Colonic mucosa (tissue), 4 donors: ENCODE measurements at regions not wholly inside any gene's neighbourhood (a gene's known extent, or its start where the extent isn't known, plus 50 kb on each side); places are given as distances from the start of the nearest gene placed in this dataset.

Experiments used
- DNase-seq: peaks from one replicate; pipeline ENCODE4 v3.0.0-alpha.2; 2020
- H3K27ac ChIP-seq: fragments of 200-600 bp; one replicate; pipeline ENCODE4 v1.8.0; 2021
- H3K27me3 ChIP-seq: fragments of 200-600 bp; one replicate; pipeline ENCODE4 v1.8.0; 2021
- H3K36me3 ChIP-seq: fragments of 200-600 bp; one replicate; pipeline ENCODE4 v1.8.0; 2021
- H3K4me1 ChIP-seq: fragments of 200-600 bp; one replicate; pipeline ENCODE4 v1.8.0; 2021; ENCODE audit warnings: mild to moderate bottlenecking
- H3K4me3 ChIP-seq: fragments of 200-600 bp; one replicate; pipeline ENCODE4 v1.8.0; 2021
- H3K9ac ChIP-seq, 2 donors: one replicate each; pipeline ENCODE4 v1.7.0; 2013; ENCODE audit warnings: control low read depth in 2 of 2, low read depth in 2 of 2, low read length in 2 of 2
- H3K9me3 ChIP-seq: fragments of 200-600 bp; one replicate; pipeline ENCODE4 v1.8.0; 2021
- CTCF ChIP-seq: fragments of 200-600 bp; IDR thresholded peaks from one replicate; pipeline ENCODE4 v1.8.0; 2022; ENCODE audit warnings: antibody characterized with exemption, mild to moderate bottlenecking
- intact Hi-C: fragments of 100-400 bp; cut with DNase I; formaldehyde crosslinking; loops from one replicate; pipeline ENCODE4 v1.14.1; 2022
- donor health status: healthy.
- donor health status: DM: no; HTN: no; CAD: no.
- donor health status: DM: no; HTN: no; CAD: no.

GRCh38 chr5:144003636-144004035 lies 166.8 kb downstream of the YIPF5 start:
- intact Hi-C loops: no loop called here
- no peaks in the 10 kb centered on the region for H3K36me3 ChIP-seq
- no peak for TF ChIP-seq CTCF
- H3K27ac ChIP-seq: no peak overlapping the region
- no peaks in the 10 kb centered on the region for H3K9me3 ChIP-seq
- H3K4me3 ChIP-seq: no peak overlapping the region
- no peaks in the 10 kb centered on the region for H3K27me3 ChIP-seq
- H3K9ac ChIP-seq: no peak overlapping the region
- DNase-seq: no peak
- H3K4me1 ChIP-seq: no peaks in the 10 kb centered on the region

- no peak for TF ChIP-seq CTCF
- Histone ChIP-seq H3K9ac (no peak overlapping the region), H3K4me3 (no peak overlapping the region), H3K27ac (no peak overlapping the region), H3K36me3 (no peaks in the 10 kb centered on the region), H3K4me1 (no peaks in the 10 kb centered on the region), H3K27me3 (no peaks in the 10 kb centered on the region), H3K9me3 (no peaks in the 10 kb centered on the region)
- intact Hi-C loops: no loop called here
- DNase-seq: no peak
These were observed 166.3 kb downstream of the YIPF5 start for GRCh38 chr5:144004146-144004545.

- H3K4me1 ChIP-seq: no peaks in the 10 kb centered on the region
- no peak overlapping the region for H3K9ac ChIP-seq
- H3K4me3 ChIP-seq: no peak overlapping the region
- no peak for TF ChIP-seq CTCF
- no peaks in the 10 kb centered on the region for H3K27me3 ChIP-seq
- intact Hi-C loops: no loop called here
- H3K27ac ChIP-seq: no peak overlapping the region
- no peaks in the 10 kb centered on the region for H3K9me3 ChIP-seq
- H3K36me3 ChIP-seq: no peaks in the 10 kb centered on the region
- DNase-seq: no peak
These were observed 165.7 kb downstream of the YIPF5 start for GRCh38 chr5:144004751-144005150.

- Histone ChIP-seq H3K27me3 (no peaks in the 10 kb centered on the region), H3K36me3 (no peaks in the 10 kb centered on the region), H3K9ac (no peak overlapping the region), H3K4me1 (no peaks in the 10 kb centered on the region), H3K4me3 (no peak overlapping the region), H3K9me3 (no peaks in the 10 kb centered on the region), H3K27ac (no peak overlapping the region)
- intact Hi-C loops: no loop called here
- TF ChIP-seq CTCF: no peak
- DNase-seq: no peak
These were observed 161.3 kb downstream of the YIPF5 start for GRCh38 chr5:144009116-144009515.

GRCh38 chr5:144011388-144011787 lies 159.1 kb downstream of the YIPF5 start:
- Histone ChIP-seq H3K4me1 (no peaks in the 10 kb centered on the region), H3K9ac (no peak overlapping the region), H3K27ac (no peak overlapping the region), H3K4me3 (no peak overlapping the region), H3K9me3 (no peaks in the 10 kb centered on the region), H3K36me3 (no peaks in the 10 kb centered on the region), H3K27me3 (no peaks in the 10 kb centered on the region)
- no peak for TF ChIP-seq CTCF
- intact Hi-C loops: no loop called here
- DNase-seq: no peak

- no peak for TF ChIP-seq CTCF
- intact Hi-C loops: no loop called here
- no peaks in the 10 kb centered on the region for H3K4me1 ChIP-seq
- H3K27ac ChIP-seq: no peak overlapping the region
- H3K27me3 ChIP-seq: no peaks in the 10 kb centered on the region
- no peak for DNase-seq
- no peaks in the 10 kb centered on the region for H3K9me3 ChIP-seq
- no peaks in the 10 kb centered on the region for H3K36me3 ChIP-seq
- H3K9ac ChIP-seq: no peak overlapping the region
- no peak overlapping the region for H3K4me3 ChIP-seq
These were observed 156.6 kb downstream of the YIPF5 start for GRCh38 chr5:144013816-144014215.
